VCaP (cell line): ENCODE measurements at regions not wholly inside any gene's neighbourhood (a gene's known extent, or its start where the extent isn't known, plus 50 kb on each side); places are given as distances from the start of the nearest gene placed in this dataset.
A peak's percentile ranks its signal among the peaks of the same experiment; 100 is the strongest.

Experiments
- H3K27ac ChIP-seq: fragments of 450-650 bp; 2 replicates; pipeline ENCODE4 v1.5.1; 2017
- TF ChIP-seq, protein P1 (sequence below): fragments of 450-650 bp; conservative IDR thresholded peaks from 2 replicates; pipeline ENCODE4 v1.5.1; 2017; ENCODE audit warnings: mild to moderate bottlenecking, moderate library complexity

DNA sequence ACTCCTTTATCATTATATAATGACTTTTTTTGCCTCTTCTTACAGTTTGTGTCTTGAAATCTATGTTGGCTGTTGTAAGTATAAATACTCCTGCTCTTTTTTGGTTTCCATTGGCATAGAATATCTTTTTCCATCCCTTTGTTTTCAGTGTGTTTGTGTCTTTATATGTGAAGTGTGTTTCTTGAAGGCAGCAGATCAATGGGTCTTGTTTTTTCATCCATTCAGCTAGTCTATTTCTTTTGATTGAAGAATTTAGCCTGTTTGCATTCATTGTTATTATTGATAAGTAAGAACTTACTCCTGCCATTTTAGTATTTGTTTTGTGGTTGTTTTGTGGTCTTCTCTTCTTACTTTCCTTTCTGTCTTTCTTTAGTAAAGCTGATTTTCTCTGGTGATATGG is 322.8 kb downstream of the PLA2G4A start:
- TF ChIP-seq, protein P1, sequence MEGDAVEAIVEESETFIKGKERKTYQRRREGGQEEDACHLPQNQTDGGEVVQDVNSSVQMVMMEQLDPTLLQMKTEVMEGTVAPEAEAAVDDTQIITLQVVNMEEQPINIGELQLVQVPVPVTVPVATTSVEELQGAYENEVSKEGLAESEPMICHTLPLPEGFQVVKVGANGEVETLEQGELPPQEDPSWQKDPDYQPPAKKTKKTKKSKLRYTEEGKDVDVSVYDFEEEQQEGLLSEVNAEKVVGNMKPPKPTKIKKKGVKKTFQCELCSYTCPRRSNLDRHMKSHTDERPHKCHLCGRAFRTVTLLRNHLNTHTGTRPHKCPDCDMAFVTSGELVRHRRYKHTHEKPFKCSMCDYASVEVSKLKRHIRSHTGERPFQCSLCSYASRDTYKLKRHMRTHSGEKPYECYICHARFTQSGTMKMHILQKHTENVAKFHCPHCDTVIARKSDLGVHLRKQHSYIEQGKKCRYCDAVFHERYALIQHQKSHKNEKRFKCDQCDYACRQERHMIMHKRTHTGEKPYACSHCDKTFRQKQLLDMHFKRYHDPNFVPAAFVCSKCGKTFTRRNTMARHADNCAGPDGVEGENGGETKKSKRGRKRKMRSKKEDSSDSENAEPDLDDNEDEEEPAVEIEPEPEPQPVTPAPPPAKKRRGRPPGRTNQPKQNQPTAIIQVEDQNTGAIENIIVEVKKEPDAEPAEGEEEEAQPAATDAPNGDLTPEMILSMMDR, result no peak
- H3K27ac ChIP-seq, result no peak overlapping the region

DNA sequence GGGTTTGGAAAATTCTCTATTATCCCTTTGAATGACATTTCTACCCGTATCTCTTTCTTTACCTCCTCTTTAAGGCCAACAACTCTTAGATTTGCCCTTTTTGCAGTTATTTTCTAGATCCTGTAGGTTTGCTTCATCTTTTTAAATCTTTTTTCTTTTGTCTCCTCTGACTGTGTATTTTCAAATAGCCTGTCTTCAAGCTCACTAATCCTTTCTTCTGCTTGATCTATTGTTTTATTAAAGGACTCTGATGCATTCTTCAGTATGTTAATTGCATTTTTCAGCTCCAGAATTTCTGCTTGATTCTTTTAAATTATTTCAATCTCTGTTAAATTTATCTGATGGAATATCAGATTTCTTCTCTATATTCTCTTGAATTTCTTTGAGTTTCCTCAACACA is 324.3 kb downstream of the PLA2G4A start:
- TF ChIP-seq, protein P1, result no peak
- no peak overlapping the region for H3K27ac ChIP-seq

DNA sequence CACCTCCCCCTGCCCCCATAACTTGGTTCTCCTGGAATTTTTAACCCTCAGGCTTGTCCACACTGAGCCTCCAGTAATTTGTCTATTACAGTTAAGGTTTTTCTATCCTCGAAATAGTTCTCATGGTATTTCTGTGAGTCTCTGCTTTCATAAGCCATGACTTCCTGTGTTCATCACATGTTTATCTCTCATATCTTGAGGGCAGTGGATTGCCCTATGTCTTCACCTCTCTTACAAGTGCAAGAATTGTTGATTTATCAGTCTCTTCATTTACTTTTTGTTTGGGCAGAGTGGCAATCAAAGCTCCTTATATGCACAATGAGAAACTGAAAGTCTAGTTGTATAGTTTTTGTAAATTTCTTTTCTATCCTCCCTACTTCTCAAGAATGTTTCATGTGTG is 328.4 kb downstream of the PLA2G4A start:
- peak overlapping the region; percentile 83 for H3K27ac ChIP-seq
- TF ChIP-seq, protein P1, result no peak

DNA sequence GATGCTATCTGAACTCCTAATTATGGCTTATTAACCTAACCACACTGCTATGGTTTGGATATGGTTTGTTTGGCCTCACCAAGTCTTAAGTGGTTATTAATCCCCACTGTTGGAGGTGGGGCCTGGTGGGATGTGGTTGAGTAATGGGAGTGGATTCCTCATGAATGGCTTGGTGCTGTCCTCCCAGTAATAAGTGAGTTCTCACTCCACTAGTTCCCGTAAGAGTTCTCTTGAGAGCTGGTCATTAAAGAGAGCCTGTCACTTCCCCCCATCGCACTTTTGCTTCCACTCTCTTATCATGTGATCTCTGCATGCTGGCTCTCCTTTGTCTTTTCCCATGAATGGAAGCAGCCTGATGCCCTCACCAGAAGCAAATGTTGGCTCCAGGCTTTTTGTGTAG is 328.8 kb downstream of the PLA2G4A start:
- peak overlapping the region; percentile 83 for H3K27ac ChIP-seq
- TF ChIP-seq, protein P1, result no peak

DNA sequence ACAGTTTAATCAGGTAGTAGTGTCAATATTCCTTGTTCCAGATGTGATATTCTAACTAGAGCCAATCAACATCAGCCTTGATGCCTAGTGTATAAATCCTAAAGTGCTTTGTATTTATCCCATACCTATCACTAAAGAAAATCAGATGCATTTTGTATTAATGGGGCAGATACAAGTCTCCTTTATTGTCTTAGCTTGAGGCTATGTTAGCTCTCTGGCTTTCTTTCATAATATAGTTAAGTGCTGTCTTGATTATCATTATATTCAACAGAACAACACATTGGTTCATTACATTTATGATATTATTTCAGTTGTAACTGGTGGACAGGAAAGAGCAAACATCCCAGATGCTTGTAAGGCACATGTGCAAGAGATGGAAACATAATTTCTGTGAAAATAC is 338.8 kb downstream of the PLA2G4A start:
- TF ChIP-seq, protein P1, result no peak
- no peak overlapping the region for H3K27ac ChIP-seq

DNA sequence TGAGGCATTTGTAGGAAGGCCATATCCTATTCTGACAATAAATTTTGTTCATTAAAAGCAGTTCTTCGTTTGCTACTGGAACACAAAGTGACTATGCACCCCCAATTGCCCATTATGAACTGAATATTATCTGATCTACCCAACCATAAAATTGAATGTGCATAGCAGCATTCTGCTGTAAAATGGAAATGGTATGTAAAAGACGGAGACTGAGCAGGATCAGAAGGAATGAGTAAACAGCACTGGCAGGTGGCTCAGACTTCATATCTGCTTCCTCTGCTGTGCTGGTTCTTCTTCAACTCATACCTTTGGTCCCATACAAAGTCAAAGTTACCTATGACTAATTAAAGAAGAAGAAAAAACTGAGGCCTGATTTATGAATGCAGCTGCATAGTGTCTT is 339.5 kb downstream of the PLA2G4A start:
- TF ChIP-seq, protein P1, result no peak
- H3K27ac ChIP-seq, result no peak overlapping the region

DNA sequence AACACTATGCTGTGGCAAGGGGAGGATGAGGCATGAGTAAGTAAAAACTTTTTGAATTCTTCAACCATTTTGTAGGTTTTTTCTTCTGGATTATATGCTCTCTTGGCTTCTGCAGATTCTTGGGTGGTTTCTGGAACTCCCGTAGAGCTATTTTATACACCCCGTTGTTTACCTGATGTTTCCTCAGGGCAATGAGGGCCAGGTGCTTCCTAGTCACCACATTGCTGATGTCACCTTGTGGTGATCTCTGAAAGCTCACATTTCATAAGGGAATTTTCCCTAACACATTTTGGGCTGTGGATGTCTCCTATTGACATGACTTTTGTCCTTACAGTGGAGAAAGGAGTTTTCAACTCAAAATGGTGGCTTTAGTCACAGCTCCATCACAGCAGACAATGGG is 356.6 kb downstream of the PLA2G4A start:
- H3K27ac ChIP-seq, result no peak overlapping the region
- TF ChIP-seq, protein P1, result no peak

DNA sequence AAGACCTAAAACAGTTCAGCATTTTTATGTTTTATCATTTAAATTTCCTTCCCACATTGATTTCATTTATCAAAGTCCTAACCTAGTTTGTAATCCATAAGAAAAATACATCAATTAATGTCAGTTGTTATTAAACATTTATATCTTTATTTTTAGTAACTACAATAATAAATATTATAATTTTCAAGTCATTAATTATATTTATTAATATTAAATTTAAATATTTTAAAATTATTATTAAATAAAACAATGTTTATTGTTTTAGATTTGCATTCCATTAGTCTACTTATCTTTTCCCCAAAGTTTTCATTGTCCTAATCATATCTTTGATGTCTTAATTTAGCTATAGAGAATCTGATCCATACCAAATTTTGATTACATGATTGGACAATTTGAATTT is 368.9 kb downstream of the PLA2G4A start:
- H3K27ac ChIP-seq, result no peak overlapping the region
- TF ChIP-seq, protein P1, result no peak
